ENCODE measurements at regions not wholly inside any gene's neighbourhood (a gene's known extent, or its start where the extent isn't known, plus 50 kb on each side); places are given as distances from the start of the nearest gene placed in this dataset.

DNA sequence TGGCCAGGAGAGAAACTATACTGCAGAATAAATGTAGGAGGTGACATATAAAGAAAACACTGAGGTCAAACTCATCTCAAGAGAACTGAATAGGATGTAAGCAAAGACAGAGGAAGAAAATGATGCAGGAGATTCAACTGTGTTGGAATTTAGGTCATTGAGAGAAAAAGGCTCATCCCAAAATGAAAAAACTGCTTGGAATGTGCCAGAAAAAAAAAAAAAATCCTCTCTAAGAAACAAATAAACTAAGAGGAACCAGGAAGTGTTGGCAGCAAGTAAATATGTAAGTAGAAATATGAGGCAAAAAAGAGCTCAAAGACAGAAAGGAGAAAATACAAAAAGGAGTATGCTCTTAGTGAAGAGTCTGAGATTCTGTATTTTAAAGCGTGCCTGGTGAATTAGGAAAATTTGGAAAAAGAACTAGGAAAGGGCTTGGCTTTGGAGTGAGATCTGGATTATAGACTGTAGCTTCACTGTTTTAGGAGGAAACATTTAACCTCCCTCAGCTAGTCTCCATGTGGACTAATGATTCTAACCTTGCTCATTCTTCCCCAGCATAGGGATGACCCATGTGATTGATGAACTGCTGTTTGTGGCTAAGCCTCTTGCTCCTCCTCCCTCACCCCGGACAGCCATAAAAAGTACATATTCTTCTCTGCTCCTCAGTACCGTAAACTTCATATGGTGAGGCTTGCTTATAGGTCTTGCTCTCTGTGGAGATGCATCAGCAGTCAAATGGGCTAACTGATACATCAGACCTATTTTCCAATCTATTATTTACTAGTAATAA lies 185.6 kb upstream of the POU5F2 start:
- TF ChIP-seq, protein P1, sequence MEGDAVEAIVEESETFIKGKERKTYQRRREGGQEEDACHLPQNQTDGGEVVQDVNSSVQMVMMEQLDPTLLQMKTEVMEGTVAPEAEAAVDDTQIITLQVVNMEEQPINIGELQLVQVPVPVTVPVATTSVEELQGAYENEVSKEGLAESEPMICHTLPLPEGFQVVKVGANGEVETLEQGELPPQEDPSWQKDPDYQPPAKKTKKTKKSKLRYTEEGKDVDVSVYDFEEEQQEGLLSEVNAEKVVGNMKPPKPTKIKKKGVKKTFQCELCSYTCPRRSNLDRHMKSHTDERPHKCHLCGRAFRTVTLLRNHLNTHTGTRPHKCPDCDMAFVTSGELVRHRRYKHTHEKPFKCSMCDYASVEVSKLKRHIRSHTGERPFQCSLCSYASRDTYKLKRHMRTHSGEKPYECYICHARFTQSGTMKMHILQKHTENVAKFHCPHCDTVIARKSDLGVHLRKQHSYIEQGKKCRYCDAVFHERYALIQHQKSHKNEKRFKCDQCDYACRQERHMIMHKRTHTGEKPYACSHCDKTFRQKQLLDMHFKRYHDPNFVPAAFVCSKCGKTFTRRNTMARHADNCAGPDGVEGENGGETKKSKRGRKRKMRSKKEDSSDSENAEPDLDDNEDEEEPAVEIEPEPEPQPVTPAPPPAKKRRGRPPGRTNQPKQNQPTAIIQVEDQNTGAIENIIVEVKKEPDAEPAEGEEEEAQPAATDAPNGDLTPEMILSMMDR (IDR thresholded peaks at IDR 0.05): no peak
- TF ChIP-seq POLR2A (IDR thresholded peaks at IDR 0.05; ENCODE audit: low read depth) (no peak), EP300 (IDR thresholded peaks at IDR 0.05) (no peak), POLR2AphosphoS5 (IDR thresholded peaks at IDR 0.05) (no peak)

Measured in esophagus muscularis mucosa (tissue), 4 donors.